ENCODE measurements at regions not wholly inside any gene's neighbourhood (a gene's known extent, or its start where the extent isn't known, plus 50 kb on each side); places are given as distances from the start of the nearest gene placed in this dataset.

- TF ChIP-seq CTCF (IDR thresholded peaks at IDR 0.05 in 2 of 3, conservative IDR thresholded peaks at IDR 0.05 in 1 of 3; ENCODE audit: borderline replicate concordance in 1 of 3, insufficient read depth in 1 of 3, low read depth in 2 of 3, low read length in 2 of 3), result no peak
Observed at GRCh38 chr2:8526403-8526696, 155.5 kb upstream of the ID2 start (continued).

GRCh38 chr2:8527031-8527430 is 154.8 kb upstream of the ID2 start:
- ChIA-PET RAD21 (ENCODE audit: low non-redundant PET in 1 of 2, low total read pairs in 2 of 2, uncharacterized antibody in 2 of 2, unreplicated experiment in 2 of 2) (no interaction called here), CTCF (no interaction called here), POLR2A (no interaction called here)
- Histone ChIP-seq H3K4me3 (replicated peaks in 1 of 2; ENCODE audit: low read depth in 1 of 2, low read length in 2 of 2) (no peak overlapping the region), H3K27ac (ENCODE audit: low read depth, low read length) (no peak overlapping the region), H3K9me3 (ENCODE audit: control insufficient read depth in 1 of 2, insufficient read depth in 1 of 2, low read depth in 1 of 2, low read length in 2 of 2) (peaks cover 3 to 8% of the 10 kb centered on the region in 2 experiments; a peak in 2 of 4 replicates), H3K4me2 (ENCODE audit: low read length) (no peak overlapping the region), H3K9me2 (ENCODE audit: insufficient read depth) (no peaks in the 10 kb centered on the region), H4K20me1 (ENCODE audit: insufficient read depth) (no peaks in the 10 kb centered on the region), H3K36me3 (ENCODE audit: control insufficient read depth in 1 of 2, insufficient read depth in 2 of 2, low read length in 2 of 2) (no peaks in the 10 kb centered on the region), H3K79me2 (ENCODE audit: insufficient read depth, low read length) (no peaks in the 10 kb centered on the region), H3K4me1 (ENCODE audit: control insufficient read depth in 1 of 2, insufficient read depth in 2 of 2, low read length in 2 of 2) (peaks cover 8% of the 10 kb centered on the region in 2 experiments; a peak in 3 of 4 replicates), H3K9ac (ENCODE audit: low read length) (no peak overlapping the region), H2AFZ (ENCODE audit: low read depth, low read length, poor library complexity, severe bottlenecking) (no peak overlapping the region), H3K27me3 (ENCODE audit: insufficient read depth, low read length) (no peaks in the 10 kb centered on the region)
- ATAC-seq (no peak), DNase-seq (ENCODE audit: low read depth, low spot score) (no peak)
- intact Hi-C loops (cut with micrococcal nuclease), result no loop called here
- no peak for TF ChIP-seq TCF7L2 (IDR thresholded peaks at IDR 0.05; ENCODE audit: borderline replicate concordance, extremely low read depth, insufficient read depth, insufficient read length)
- no peak for TF ChIP-seq SIN3A (IDR thresholded peaks at IDR 0.05; ENCODE audit: low read depth)
- TF ChIP-seq FOSL1 (IDR thresholded peaks at IDR 0.05; ENCODE audit: low read depth), result no peak
- no peak for TF ChIP-seq EGR1 (IDR thresholded peaks at IDR 0.05; ENCODE audit: low read depth)
- no peak for TF ChIP-seq CBX3 (IDR thresholded peaks at IDR 0.05; ENCODE audit: low read depth)
- no peak for TF ChIP-seq ZFX (IDR thresholded peaks at IDR 0.05)
- TF ChIP-seq RAD21 (IDR thresholded peaks at IDR 0.05; ENCODE audit: low read depth), result no peak
- no peak for TF ChIP-seq ZNF274 (IDR thresholded peaks at IDR 0.05; ENCODE audit: low read depth, low read length)
- no peak for TF ChIP-seq SP1 (IDR thresholded peaks at IDR 0.05; ENCODE audit: low read depth)
- no peak for TF ChIP-seq ELF1 (IDR thresholded peaks at IDR 0.05; ENCODE audit: borderline replicate concordance, low read depth)
- TF ChIP-seq EZH2 (IDR thresholded peaks at IDR 0.05), result no peak
- TF ChIP-seq CTCF (IDR thresholded peaks at IDR 0.05 in 2 of 3, conservative IDR thresholded peaks at IDR 0.05 in 1 of 3; ENCODE audit: borderline replicate concordance in 1 of 3, insufficient read depth in 1 of 3, low read depth in 2 of 3, low read length in 2 of 3), result no peak
- no peak for TF ChIP-seq EZH2phosphoT487 (IDR thresholded peaks at IDR 0.05; ENCODE audit: borderline replicate concordance)
- TF ChIP-seq MAX (IDR thresholded peaks at IDR 0.05), result no peak
- BruUV-seq (replicated peaks), result no TSS peak
